GM19328 (cell line): ENCODE measurements at regions not wholly inside any gene's neighbourhood (a gene's known extent, or its start where the extent isn't known, plus 50 kb on each side); places are given as distances from the start of the nearest gene placed in this dataset.

ENCODE experiments used
- ATAC-seq: cut with Tn5 transposase; IDR thresholded peaks from one replicate; pipeline ENCODE4 v1.9.1; 2021; ENCODE audit warnings: mild to moderate bottlenecking, moderate library complexity; ENCODE audit not compliant: unreplicated experiment

GRCh38 chr4:163582703-163583102 is 88.2 kb downstream of the TMA16 start:
- no peak for ATAC-seq

GRCh38 chr4:163587867-163588266 is 93.4 kb downstream of the TMA16 start:
- peak; percentile 52 for ATAC-seq

DNA sequence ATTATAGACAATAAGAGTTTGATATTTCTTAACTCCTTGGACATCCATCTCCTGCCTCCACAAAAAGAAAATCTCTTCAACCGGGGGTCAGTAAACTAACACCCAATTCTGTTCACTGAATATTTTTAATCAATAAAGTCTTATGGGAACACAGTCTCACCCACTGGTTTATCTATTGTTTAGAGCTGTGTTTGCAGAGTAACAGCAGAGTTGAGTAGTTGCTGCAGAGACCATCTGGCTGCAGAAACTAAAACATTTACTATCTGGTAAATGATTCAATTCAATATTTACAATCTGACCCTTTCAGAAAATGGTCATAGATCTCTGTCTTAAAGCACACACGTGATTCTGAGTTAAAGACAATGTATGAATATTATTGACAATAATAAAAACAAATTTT is 94.0 kb downstream of the TMA16 start:
- ATAC-seq: no peak

- no peak for ATAC-seq
Observed at GRCh38 chr4:163590103-163590502, 95.6 kb downstream of the TMA16 start.

- ATAC-seq: no peak
Observed at GRCh38 chr4:163590619-163591264, 96.3 kb downstream of the TMA16 start.

DNA sequence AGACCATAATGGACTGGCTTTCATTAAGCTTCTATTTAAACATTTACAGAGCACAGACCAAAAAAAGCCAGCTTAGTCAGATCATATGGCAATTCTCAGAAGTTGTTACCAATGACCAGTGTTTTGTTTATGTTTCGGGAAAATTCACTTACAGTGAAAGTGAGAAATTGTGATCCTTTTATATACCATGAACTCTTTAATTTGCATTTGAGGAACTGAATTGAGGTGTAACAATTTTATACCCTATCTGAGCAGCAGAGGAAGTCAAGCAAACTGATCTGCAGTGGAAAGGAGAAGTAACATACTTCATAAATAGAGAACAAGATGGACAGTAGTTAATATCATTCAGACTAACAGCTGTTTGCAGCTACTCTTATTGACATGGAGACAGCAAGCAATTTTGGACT is 97.1 kb downstream of the TMA16 start:
- peak; percentile 74 for ATAC-seq

DNA sequence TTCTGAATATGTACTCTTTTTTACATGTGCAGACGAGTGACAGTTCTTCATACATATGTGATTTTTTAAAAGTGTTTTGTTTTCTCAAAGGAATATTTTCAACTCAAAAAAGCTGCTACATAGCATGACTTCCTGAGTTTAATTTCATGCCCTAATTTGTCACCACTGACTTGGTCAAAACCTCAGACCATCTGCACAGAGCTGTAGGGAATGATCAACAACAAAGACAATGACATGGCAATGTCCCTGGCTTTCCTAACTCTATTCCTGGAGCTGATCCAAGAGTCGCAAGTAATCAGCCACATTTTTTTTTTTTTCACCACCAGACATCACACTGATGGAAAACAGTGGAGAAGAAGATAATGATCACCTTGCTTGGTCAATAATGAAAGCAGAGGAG is 97.7 kb downstream of the TMA16 start:
- no peak for ATAC-seq

DNA sequence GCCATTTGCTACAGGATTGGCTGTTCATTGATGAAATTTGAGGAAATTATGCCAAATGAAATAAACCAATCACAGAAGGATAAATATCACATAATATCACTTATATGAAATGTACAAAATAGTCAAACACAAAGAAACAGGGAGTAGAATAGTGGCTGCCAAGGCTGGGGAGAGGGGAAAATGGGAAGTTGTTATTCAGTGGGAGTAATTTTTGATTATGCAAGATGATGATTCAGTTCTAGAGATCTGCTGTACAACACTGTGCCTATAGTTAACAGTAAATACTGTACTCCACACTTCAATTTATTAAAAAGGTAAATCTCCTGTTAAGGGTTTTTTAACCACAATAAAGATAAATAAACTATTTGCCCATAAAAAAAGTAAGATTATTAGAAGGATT is 101.1 kb downstream of the TMA16 start:
- no peak for ATAC-seq

GRCh38 chr4:163598028-163598427 is 103.5 kb downstream of the TMA16 start:
- ATAC-seq: peak; percentile 53

DNA sequence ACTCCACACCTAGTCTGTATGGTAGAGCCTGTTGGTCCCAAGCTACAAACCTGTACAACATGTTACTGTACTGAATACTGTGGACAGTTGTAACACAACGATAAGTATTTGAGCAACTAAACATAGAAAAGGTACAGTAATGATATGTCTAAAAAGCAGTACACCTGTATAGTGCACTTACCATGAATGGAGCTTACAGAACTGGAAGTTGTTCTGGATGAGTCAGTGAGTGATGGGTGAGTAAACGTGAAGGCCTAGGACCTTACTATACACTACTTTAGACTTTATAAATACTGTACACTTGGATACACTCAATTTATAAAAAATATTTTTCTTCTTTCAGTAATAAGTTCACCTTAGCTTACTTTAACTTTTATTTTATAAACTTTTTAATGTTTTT is 104.0 kb downstream of the TMA16 start:
- ATAC-seq: no peak

GRCh38 chr4:163600727-163601126 is 106.2 kb downstream of the TMA16 start:
- no peak for ATAC-seq

- no peak for ATAC-seq
Observed at GRCh38 chr4:163603257-163603656, 108.8 kb downstream of the TMA16 start.

DNA sequence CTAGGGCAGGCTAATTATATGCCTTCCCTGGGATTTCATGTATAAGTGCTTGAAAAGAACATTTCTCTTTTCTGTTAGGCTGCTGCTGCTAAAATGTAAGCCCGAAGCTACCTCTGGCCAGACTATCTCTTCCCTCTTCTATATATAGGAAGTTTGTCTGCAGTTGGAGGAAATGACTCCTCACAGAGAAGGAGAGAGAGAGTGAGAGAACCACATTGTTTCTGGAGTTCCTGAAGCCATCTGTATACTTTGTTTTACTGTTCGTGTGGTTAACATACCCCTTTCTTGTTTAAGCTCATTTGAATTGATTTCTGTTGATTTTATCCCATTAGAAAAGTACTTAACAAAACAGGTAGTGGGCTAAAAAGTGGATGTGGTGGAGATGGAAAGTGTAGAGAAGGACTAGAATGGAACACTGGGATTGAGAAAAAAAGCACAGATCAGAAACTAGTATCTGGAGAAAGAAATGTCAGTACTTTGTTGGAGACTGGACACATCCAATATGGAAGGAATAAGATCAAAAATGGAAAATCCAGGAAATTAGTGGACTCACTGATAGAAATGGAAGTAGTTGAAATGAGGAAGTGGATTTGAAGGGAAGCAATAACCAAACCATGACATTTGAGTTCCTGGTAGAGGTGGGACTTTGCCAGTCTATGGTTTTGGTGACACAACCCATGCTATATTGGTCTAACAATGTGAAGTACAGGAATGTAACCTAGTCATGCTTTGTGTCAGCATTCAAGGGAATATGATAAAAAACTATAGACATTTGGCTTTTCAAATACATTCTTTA is 112.6 kb downstream of the TMA16 start:
- no peak for ATAC-seq

DNA sequence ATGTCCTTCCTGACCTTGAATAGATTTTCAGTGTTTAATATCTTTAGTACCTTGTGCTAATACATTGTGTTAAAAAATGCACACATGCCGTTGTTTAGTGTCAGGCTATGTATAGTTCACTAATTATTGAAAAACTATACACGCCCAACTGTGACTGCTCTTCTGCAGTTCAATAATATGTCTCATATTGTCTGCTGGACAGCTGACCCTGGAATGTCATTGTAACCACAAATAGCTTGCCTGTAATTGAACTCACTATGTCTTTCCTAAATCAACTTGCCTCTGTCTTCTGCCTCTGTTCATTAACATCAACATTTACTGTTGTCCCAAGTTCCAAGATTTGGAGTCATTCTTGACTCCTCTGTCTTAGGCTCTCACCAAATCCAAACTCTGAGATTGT is 114.5 kb downstream of the TMA16 start:
- ATAC-seq: no peak

DNA sequence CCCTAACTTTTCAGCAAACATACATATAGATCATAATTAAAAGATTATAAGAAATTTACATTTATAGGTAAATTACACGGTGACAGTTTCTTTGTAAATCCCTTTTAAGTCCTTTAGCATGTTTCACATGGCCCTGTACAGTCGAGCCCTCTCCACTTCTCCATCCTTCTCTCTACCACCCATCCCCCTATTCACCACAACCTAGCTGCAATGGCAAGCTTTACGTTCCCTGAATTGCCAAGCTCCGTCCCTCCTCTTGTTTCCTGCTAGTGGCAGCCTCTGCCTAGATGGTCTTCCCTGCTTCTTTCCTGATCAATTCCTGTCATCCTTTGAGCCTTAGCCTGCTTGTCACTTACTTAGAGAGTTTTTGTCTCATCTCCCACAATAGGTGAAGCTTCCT is 116.2 kb downstream of the TMA16 start:
- ATAC-seq: no peak

DNA sequence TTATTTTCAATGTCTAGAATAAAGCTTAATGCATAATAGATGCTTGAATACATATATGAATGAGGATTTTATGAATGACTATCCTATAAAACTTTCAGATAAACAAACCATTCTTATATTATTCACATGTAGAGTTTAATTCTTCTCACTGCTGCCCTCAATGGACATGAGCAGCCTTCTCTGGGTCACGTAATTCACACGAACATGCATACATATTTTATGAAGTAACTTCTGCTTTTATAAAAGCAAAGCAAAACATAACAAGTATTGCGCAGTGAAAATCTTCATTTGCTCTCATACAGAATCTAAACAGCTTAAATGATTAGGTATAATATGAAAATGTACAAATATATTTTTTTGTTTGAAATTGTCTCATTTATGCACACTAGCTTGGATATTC is 116.7 kb downstream of the TMA16 start:
- no peak for ATAC-seq

GRCh38 chr4:163611784-163612445 is 117.4 kb downstream of the TMA16 start:
- peak; percentile 57 for ATAC-seq

DNA sequence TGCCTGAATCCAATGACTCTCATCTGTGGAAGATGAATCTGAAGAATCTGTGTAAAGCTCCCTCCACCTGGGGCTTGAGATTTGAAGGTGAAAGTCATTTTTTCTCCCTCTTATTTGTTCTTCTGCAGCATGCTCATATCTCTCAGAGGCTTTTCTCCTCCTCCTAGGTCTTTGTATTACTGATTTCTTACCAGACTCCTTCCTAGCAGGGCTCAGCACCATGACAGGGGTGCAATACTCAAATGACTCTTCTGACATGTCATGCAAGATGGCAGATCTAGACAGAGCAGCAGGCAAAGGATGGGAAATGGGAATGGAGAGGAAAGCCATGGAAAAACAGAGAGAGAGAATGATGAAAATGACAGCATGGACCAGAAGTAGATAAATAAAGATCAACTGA is 118.3 kb downstream of the TMA16 start:
- ATAC-seq: no peak

DNA sequence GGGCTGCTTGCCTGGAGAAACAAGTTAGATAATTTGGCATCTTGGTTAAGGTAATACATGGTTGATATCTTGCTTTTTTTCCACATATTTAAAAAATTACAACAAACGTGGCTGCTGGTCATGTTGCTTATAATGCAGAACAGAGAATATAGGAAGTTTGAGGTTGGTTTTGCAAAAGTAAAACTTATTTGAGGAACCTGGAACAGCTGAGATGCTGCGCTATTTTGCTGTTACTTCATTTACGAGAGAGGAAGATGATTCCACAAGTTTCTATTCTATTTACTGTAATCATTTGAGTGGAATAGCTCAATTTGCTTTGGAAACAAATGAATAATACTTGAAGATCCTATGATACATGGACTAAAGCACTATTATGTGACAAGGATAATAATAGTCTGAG is 118.9 kb downstream of the TMA16 start:
- ATAC-seq: no peak

GRCh38 chr4:163614866-163615265 is 120.4 kb downstream of the TMA16 start:
- ATAC-seq: no peak

DNA sequence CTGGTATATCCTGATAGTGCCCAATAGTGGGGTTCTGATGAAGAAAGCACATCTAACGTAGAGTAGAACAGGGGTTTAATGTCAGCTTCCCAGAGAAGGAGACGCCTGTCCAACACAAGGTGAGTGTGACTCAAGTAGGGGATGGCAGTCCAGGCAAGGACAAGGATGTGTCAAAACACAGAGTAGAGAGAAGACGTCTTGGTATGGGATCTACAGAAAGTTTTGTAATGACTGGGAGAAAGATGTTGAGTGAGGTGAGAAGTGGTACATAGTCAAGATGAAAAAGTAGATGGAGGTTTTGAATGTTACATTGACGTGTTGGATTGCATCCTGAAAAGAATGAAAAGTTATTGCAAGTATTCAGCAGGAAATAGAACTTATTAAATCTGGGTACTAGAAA is 124.4 kb downstream of the TMA16 start:
- ATAC-seq: no peak

- no peak for ATAC-seq
Observed at GRCh38 chr4:163620738-163621137, 126.2 kb downstream of the TMA16 start.
